HK-2 (cell line): ENCODE measurements at regions not wholly inside any gene's neighbourhood (a gene's known extent, or its start where the extent isn't known, plus 50 kb on each side); places are given as distances from the start of the nearest gene placed in this dataset.

ENCODE experiments used
- DNase-seq: peaks from one replicate; pipeline ENCODE4 v3.0.0-alpha.2; 2018; ENCODE audit not compliant: unreplicated experiment

DNA sequence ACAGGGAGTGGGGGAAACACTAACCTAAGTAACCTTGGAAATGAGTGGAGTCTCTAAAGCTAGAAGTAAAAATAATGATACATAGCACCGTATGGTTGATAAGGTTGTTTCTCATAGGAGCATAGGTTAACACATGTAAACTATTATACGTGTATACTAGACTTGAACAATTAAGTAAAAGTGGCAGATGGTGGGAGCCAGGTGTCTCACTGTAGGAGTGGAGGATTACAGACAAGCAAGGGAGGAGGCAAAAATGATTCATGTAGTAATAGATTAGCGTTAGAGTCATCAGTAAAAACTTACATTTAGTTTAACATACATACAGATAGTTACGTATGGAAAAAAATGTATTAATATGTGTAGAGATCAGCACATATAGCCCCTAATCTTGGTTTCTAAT, 138.4 kb upstream of the DSCAM start:
- DNase-seq, result no peak

DNA sequence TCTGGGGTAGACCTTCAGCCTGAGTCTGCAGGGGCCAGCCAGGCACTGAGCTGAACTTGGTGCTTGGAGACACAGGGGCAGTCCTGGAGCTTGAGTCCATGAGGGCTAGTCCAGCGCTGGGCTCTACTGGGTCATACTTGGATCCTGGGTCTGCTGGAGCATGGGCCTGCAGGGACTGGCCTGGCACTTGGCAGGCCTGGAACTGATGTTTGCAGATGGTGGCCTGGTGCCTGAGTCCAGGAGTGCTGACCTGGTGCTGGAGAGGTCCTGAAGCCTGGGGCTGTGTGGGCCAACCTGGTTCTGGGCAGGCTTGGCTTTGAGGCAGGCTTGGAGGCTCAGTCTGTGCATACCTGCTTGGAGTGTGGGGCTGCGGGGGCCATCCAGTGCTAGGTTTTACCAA, 143.4 kb upstream of the DSCAM start:
- DNase-seq, result no peak

DNA sequence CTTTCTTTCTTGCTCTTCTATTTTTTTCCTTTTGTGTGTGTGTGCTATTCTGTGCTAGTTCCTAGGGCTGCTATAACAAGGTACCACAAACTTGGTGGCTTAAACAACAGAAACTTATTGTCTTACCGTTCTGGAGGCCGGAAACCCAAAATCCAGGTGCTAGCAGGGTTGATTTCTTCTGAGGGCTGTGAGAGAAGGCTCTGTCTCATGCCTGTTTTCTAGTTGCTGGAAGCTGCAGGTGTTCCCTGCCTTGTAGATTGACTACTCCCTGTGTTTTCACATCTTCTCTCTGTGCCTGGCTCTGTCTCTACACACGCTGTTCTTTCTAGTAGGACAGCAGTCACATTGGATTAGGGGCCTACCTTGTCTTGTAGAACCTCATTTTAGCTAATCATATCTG, 150.9 kb upstream of the DSCAM start:
- DNase-seq, result no peak

DNA sequence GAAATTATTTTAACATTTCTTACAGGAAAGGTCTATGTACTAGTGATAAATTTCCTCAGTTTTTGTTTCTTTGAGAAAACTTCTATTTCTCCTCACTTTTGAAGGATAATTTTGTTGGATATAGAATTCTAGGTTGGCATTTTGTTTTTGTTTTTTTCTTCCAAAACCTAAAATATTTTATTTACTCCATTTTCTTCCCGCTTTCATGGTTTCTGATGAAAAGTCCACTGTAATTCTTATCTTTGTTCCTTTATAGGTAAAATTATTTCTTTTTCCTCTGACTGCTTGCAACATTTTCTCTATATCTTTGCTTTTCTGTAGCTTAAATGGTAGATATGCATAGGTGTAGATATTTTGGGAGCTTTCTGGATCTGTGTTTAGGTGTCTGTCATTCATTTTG, 153.9 kb upstream of the DSCAM start:
- no peak for DNase-seq

DNA sequence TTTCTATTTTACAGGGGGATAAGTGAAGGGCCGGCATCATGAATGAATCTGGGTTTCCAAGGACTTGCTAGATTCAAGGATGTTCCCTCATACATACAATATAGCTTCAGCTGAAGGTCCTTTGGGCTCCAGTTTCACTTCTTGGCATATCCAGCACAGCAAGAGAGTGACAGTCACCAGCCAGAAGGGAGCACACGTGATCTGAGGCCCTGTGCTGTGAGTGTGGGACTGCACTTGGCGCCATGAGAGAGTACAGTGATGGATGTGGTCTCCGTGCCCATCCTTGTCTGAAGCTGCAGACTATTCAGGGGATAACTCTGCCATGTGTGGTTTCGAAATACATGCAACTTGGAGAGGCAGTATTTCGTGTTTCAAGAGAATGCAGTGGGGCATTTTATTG, 159.7 kb upstream of the DSCAM start:
- DNase-seq, result no peak

DNA sequence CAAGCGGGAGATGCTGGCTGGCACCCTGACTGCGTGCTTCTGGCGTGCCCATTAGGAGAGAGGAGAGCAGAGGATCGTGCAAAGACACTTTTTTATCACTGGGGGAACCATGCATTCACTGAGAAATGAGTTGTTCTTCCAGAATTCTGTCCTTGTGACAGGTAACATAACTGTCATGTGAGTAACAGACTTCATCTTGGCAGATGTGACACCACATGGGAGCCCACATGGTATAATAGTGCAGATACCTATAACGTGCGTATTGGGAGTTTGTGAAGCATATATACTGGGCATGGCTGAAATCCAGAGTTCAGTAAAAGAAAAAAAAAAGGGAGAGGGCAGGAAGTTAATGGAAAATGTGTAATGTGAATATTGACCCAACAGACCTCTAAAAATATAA, 159.6 kb upstream of the BACE2 start:
- no peak for DNase-seq

DNA sequence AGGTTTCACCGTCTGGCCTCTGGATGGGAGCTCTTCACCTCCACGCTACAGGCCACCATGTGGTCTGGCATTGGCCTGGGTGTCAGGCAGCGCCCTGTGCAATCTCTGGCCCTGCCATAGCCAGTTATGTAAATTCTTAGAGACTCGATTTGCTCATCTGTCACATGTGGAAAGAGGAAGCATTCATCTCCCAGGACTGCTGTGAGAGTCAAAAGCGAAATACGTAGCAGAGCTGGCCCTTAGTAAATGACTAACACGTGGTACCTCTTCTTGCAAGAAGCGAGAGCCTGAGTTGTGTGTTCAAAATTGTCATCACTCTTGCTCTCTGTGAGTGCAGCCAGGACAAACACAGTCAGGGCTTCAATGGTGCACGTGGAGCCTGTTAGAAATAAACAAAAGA, 159.0 kb upstream of the BACE2 start:
- DNase-seq, result no peak

DNA sequence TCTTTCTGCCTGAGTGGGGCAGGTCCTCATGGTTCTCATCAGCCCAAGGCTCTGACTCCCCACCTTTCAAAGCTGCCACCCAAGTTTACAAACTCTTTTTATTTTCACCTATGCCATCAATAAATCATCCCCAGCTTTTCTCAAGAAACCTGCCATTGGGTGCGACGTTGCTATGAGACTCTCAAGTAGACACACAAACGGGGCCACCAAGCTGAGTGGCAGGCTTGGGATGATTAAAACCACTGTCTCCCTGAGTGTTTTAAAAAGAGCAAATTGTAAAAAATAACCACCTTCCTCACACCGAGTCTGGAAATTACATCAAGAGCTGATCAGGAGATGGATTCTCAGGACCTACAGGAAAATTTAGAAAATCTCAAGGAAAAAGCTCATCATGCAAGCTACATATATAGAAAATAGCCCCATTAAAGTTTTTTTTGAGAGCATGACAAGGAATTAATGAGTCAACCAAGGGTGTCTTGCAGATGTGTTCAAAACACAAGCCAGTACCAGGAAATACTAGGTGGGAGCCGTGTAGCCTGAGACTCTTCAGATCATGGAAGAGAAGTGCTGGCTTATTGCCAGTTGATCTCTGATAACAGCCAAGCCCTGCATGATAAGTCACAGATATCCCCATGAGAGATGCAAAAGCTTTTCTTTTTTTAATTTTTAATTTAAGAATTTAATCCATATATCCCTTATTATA, 158.4 kb upstream of the BACE2 start:
- DNase-seq, result no peak

DNA sequence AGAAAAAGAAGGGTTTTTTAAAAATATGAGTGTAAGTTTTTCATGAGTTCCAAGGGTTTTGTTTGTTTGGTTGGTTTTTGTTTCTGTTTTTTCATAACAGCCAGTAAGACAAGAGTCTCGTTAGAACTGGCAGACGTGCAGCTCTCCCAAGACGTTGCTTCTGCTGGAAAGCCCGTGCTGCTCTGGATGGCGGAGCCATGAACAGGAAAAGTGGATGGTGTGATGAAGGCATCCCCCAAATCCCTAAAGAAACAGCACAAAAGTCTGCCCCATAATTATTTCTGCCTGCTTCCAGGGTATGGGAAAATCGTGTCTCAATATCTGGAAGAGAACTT, 157.9 kb upstream of the BACE2 start:
- no peak for DNase-seq

DNA sequence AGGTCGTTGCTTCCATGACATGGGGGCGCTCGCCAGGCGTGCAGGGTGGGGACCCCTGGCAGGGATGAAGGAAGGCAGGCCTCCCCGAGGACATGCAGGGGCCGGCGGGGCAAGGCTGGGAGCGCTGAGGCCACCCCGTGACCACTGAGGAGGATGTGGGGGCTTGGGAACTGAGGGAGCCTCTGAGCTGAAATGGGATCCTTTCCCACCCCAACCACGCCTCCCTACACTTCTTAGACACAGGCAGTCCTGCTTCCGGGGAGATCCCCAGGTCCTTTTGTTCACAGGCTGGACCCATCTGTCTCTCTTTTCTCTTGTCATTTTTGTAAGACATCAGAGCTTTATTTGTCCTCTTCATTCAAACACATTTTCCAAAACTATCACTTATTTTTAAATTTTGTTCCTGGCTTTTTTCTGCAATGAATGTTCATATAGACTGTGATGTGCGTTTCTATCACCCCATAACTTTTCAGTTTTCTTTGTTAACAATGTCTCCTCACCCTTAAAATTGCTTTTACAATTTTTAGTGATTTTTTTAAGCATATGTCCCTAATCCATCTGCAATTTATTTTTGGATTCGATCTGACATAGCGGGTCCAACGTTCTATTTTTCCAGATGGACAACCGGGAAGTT, 156.7 kb upstream of the BACE2 start:
- no peak for DNase-seq

DNA sequence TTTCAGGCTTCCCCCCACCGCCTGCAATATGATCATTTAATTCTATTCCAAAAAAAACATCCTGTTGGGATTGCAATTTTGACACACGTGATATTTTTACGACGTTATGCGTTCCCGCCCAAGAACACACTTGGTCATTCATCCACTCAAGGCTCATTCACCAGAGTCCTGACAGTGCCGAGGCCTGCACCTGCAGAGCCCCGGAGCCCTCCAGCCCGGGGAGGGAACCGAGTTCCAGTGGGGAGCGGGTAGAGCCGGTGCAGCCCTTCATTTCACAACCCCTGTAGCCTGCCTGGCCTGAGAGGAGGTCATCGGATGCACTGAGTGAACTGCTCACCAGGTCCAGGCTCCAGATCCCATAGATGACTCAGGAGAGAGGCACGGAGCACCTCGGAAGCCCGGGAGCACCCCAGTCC, 156.0 kb upstream of the BACE2 start:
- DNase-seq, result no peak

DNA sequence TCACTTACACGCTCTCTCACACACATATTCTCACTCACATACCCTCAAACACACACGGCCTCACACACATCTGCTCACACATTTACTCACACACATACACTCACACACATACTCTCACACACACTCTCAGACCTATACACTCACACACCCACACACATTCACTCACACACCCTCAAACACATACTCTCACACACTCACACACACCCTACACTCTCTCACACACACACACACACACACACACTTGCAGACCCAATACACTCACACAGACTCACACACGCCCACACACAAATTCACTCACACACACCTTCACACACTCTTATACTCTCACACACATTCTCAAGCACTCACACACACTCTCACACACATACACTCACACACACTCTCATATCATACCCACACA, 155.5 kb upstream of the BACE2 start:
- no peak for DNase-seq

DNA sequence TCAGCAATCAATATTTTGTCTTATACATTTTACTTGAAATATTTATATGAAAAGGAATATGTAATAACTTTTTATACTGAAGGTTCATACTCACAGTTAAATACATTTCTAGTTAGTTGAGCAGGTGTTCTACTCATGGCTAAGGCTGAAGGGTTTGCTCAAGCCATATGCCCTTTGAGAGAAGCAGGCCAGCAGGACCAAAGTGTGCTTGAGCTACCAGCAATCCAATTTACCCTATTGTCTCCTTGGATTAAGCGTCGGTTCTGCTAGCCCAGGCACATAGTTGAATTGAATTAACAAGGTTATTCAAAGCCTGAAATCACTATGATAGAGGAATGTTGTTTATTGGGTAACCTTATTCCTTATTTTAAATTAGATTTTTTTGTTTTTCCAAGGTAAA, 151.5 kb upstream of the BACE2 start:
- DNase-seq, result no peak

DNA sequence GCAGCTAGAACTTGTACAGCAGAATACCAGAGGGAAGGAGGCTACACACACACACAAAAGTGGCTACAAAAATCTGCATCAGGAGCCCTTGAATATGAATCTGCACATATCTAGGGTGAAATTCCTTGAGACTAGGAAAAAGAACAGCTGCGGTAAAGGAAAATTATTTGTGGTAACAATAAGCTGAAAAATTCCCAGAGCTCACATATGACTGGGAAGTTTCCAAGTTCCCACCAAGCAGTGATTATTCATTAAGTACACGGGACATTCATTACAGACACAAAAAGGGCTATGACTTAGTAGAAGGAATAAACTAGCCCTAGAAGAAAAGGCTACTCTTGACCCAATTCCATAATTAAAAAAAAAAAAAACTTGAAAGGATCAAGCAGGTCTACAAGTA, 149.5 kb upstream of the BACE2 start:
- DNase-seq, result no peak

DNA sequence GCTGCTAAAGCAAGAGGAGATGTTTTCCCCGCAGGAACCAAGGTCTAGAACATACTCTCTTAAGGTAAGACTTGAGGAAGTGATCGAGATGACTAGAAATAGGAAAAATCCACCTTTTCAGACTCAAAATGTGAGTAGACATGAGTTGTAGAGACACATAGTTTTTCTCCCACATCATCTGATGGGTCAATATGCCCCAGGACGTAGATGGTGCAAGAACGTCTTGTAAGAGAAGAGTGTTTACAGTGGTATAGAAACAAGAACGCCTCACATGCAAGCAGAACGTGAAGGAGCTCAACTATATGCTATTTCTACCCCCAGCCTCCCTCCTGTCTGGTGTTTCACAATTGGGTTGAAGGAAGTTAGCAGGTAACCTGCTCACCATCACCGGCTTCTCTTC, 144.0 kb upstream of the BACE2 start:
- DNase-seq, result no peak

DNA sequence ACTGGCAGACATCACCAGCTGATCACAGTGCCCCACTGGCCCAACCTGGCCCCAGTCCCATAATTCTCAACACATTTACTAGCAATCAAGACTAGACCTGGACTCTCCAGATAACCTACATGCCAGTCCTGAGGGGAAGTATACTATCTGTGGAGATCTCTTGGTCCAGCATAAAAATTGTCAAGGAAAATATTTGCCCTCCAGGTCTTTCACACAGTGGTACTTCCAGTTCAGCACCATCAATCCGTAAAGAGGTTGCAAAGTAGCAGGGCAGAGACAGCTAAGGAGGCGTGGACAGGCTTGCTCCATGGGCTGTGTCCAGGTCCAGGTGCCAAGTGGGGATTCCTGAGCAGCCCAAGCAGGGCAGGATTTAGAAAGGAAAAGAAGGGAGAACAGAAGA, 143.6 kb upstream of the BACE2 start:
- DNase-seq, result no peak

DNA sequence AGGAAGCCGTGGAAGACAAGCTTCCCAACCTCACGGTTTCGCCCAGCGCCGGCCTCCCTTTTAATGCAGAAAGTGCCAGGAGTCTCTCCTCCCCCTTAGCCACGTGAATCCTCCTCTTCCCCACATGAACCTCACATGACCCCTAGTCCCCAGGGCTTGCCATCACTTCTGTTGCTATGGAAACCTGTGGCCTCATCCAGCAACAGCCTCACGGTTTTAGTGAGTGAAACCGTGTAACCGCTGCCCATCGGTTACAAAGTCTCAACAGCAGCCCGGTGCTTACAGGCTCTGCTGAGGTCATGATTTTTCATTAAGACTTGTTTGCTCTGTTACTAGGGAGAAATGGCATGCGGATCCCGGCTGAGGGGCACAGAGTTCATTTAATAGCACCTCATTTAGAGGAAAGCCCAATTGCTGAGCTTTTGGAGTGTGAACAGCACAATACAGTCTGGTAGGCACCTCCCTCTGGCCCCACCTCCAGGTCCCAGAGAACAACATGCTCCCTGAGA, 143.2 kb upstream of the BACE2 start:
- DNase-seq, result no peak

DNA sequence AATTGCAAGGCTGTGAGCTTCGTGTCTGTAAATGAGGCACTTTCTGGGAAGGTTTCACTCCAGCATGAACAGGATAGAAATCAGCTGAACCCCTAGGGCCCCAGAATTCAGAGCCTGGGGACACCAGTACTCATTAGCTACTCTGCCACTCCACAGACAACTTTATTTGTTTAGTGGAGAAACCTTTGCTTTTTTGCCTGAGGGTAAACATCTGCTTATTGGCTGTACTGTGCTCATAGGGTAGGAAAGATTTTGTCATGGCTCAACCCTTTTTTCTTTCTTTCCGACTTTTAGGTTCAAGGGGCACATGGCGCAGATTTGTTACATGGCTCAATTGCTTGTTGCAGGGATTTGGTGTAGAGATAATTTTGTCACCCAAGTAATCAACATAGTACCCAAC, 138.4 kb upstream of the BACE2 start:
- no peak for DNase-seq

DNA sequence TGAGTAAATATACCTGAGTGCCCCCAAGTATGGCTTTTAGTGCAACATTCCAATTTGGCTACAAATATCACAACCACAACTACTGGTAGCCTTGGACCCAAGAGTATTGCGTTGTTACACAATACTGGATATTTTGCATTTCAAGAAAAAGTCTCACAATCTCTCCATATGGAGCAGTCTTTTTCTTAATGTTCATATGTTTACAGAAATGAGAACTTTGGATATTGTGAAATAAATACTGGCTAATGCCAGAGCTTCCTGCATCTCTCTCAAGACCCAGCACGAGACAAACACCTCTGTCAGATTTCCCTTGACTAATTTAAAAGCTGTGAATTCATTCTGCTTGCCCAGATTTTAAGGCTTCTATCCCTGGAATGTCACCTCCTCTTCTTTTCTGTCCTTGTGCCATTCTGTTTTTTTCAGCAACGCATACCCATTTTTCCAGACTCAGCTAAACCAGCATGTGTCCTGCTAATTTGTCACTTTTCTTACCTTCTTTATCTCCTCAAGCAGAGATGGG, 136.2 kb upstream of the BACE2 start:
- DNase-seq, result no peak

DNA sequence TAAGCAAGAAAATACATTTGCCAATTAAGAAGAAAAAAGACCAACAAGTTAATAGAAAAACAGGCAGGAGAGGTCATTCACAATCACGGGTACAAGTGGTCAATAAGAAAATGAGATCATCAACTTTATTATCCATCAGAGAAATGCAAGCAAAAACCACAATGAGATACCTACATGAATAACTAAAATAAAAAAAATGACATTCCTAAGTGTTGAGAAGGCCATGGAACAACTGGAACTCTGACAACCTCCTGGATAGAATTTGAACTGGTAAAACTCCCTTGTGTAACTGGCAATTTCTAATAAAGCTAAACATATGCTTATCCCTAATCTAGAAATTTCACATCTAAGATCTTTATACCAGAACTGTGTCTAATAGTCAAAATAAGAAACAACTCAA, 135.4 kb upstream of the BACE2 start:
- DNase-seq, result no peak

DNA sequence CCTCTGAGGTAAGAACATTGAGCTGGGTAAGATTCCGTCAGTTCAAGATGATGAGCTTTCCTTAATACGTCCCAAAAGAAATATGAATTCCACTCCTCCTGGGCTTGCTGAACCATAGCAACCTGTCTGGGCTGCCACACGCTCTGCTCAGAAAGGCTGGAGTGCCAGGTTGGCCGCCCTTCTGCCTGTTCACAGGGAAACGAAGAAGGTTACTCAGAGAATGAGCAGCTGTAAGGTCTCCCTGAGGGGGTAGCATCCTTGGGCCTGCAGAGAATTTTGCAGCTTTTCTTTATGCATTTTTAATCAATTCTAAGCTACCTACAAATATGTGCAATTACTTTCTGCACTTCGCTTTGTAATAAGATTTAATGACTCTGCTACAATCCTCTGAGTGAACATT, 130.7 kb upstream of the BACE2 start:
- no peak for DNase-seq

DNA sequence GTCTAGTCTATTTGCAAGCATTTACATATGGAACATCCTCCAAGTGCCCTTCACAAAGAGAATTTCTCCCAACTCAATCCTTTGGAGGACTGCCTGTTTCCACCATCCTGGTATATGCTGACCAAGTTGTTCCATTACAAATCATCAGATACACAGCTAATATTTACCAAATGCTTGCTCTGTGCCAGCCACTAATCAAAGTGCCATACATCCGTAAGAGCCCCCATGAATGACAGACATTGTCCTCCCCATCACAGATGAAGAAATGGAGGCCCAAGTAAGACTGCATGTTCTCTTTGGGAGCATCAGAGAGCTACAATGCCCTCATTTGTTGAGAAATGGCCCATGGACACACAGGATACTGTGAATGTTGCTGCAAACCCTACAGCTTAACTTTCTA, 130.0 kb upstream of the BACE2 start:
- DNase-seq, result no peak

DNA sequence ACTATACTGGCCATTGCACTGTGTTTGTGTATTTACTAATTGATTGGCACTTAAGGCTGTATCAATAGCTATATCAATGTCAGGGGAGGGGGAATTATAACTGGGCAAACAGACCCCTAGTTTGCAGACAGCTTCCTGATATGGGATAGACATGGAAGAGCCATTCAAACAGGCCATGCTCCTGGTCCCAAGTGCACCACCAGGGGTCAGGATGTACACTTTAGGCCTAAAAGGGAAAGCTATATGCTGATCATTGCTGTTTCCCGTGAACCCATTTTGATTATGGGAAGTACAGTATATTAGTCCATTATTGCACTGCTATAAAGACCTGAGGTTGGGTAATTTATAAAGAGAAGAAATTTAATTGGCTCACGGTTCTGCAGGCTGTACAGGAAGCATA, 124.9 kb upstream of the BACE2 start:
- DNase-seq, result no peak
